Activated CD4-positive, alpha-beta T cell treated with anti-CD3 and anti-CD28 coated beads for 48 hours (primary cell): ENCODE measurements at regions not wholly inside any gene's neighbourhood (a gene's known extent, or its start where the extent isn't known, plus 50 kb on each side); places are given as distances from the start of the nearest gene placed in this dataset.

ENCODE experiments used
- DNase-seq: peaks from one replicate; pipeline ENCODE4 v3.0.0-alpha.2; 2020

DNA sequence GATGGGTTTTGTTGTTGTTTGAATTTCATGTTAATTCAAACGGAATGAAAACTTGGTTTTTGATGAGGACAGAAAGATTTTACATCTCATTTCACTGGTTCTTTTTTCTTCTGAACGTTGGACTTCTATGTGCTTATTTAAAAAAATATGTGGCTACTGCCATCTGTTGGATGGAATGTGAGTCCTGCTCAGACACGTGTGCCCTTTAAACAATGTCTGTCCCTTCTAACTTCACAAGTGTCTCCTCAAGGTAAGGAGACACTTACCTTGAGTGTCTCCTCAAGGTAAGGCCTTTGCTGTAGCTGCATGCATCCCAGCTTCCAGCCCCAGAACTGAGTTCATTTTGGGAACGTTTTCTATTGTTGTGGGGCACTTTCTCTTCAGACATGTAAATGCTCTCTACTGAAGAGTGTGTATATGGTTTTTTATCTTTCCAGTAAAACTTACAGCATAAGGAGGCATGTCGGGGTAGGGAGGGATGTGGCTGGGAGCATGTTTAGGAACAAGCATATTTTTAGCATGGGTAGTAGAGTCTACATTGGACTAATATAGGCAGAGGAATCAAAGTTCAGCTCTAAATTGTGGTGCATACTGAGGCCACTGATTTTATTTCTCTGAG is 63.1 kb upstream of the UBE3A start:
- no peak for DNase-seq

DNA sequence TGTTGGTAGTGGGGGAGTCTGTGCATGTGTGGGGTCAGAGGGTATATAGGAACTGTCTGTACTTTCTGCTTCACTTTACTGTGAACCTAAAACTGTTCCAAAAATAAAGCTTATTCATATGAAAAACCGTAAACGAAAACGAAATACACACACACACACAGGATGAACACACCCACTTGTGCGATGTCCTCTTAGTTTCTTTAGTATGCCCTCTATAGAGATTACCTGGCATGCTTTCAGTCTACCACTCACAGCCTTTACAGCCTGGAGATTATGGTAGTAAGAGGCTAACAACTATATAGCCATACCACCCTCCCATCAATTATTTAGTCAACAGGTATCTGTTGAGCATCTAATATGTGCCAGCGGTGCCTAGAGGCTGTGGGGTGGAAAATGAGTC is 60.0 kb upstream of the UBE3A start:
- no peak for DNase-seq

DNA sequence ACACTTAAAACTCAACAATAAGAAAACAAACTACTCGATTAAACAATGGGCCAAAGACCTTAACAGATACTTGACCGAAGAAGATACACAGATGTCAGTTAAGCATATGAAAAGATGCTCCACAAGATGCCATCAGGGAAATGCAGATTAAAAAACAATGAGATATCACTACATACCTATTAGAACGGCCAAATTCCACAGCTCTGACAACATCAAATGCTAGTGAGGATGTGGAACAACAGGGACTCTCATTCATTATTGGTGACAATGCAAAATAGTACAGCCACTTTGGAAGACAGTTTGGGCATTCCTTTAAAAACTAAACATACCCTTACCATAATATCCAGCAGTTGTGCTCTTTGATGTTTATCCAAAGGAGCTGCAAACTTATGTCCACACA is 59.1 kb upstream of the UBE3A start:
- DNase-seq = no peak

DNA sequence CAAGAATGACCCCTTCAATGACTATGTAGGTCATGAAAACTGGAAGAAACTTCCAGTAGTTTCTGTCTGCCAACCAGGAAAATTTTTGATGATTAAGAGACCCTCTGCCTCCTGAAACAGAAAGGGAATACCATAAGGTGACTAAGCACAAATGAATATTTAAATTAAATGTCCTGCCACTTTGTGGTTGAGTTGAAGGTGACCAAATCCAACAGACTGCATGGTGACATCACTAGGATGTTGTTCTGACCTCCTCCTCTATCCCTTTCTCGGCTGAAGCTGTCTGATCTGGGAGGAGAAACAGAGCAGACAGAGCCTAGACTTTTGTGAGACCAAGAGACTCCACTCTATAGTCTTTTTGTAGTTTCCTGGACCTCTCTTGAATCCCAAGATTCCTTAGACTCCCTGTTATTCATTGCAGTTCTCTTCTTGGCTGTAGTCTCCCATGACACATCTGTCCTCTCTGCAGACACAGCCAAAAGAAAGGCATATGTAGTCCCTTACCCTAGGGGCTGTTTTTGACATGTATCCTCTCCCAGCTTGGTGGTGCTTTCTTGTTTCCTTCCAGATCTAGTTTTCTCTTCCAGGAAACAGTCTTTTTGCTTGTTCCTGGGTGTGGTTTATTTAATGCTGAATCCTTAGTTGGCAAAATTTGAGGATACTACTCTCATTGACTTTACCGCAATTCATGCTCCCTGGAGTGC is 55.2 kb upstream of the UBE3A start:
- DNase-seq = no peak

DNA sequence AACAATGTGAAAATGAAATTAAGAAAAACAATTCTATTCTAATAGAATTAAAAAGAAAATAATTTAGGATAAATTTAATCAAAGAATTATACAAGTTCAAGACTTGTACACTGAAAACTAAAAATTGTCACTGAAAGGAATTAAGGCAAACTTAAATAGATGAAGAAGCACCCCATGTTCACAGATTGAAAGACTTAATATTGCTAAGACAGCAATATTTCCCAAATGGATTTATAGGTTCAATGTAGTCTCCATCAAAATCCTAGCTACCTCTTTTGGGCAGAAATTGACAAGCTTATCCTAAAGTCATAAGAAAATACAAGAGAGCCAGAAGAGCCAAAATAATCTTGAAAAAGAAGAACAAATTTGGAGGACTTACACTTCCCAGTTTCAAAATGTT is 53.5 kb upstream of the UBE3A start:
- DNase-seq = no peak
